IPS DF 6.9 (cell line): ENCODE measurements at regions not wholly inside any gene's neighbourhood (a gene's known extent, or its start where the extent isn't known, plus 50 kb on each side); places are given as distances from the start of the nearest gene placed in this dataset.
"Not testable (repeated sequence)": the region's sequence is repeated elsewhere in the genome, so short reads cannot be mapped to it uniquely, and the experiment has no call there.

Experiments used
- DNase-seq: peaks from one replicate; pipeline ENCODE4 v3.0.0-alpha.2; 2013; ENCODE audit warnings: low read depth, low spot score
- H3K27ac ChIP-seq: one replicate; pipeline ENCODE4 v1.5.1; 2013; ENCODE audit warnings: low read length, control low read depth
- H3K27me3 ChIP-seq: 2 replicates; pipeline ENCODE4 v1.6.1; 2013; ENCODE audit warnings: mild to moderate bottlenecking, low read length; ENCODE audit not compliant: control insufficient read depth, insufficient read depth
- H3K36me3 ChIP-seq: 2 replicates; pipeline ENCODE4 v1.6.1; 2013; ENCODE audit warnings: low read length; ENCODE audit not compliant: control insufficient read depth, insufficient read depth
- H3K4me1 ChIP-seq: 2 replicates; pipeline ENCODE4 v1.6.1; 2013; ENCODE audit warnings: low read length; ENCODE audit not compliant: control insufficient read depth, insufficient read depth
- H3K4me3 ChIP-seq: 2 replicates; pipeline ENCODE4 v1.5.1; 2013; ENCODE audit warnings: mild to moderate bottlenecking, low read length
- H3K9me3 ChIP-seq: 2 replicates; pipeline ENCODE4 v1.6.1; 2013; ENCODE audit warnings: low read length, inconsistent platforms; ENCODE audit not compliant: control insufficient read depth, insufficient read depth
- WGBS: extraction: QIAGEN DNeasy Blood & Tissue Kit; methylation state at CpG from one replicate; pipeline ENCODE4 v1.1.7; 2013; ENCODE audit warnings: mixed read lengths, missing lambda C conversion rate; ENCODE audit not compliant: insufficient read length, insufficient coverage; 5-methylcytosine and 5-hydroxymethylcytosine counted together

DNA sequence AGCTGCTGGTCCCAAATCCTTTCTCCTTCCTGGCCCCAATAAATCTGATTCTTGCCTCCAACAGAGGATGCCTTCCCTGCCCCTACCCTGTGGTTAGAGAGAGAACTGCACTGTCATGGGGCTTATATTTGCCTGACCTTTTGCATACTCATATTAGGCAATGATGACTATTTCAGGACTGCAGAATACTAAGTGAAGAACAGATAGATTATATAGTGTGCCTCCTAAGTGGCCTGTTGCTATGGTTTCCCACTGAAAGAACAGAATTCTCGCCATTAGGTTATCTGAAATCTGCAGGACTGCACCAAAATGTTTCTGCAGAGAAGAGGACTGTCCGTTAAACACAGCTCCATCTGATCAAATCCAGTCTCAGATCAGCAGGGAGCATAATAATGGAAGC, 87.3 kb upstream of the CCNG1 start:
- Histone ChIP-seq H3K4me1 (no peaks in the 10 kb centered on the region), H3K27me3 (no peaks in the 10 kb centered on the region), H3K36me3 (no peaks in the 10 kb centered on the region), H3K4me3 (no peak overlapping the region), H3K27ac (no peak overlapping the region), H3K9me3 (no peaks in the 10 kb centered on the region)
- no peak for DNase-seq
- WGBS: no CpG with 5 or more reads among the region's 2 CpGs

GRCh38 chr5:163352531-163352930, 84.9 kb upstream of the CCNG1 start:
- WGBS: no CpG with 5 or more reads among the region's 1 CpG
- H3K27ac ChIP-seq: no peak overlapping the region
- no peaks in the 10 kb centered on the region for H3K4me1 ChIP-seq
- no peaks in the 10 kb centered on the region for H3K36me3 ChIP-seq
- DNase-seq: no peak
- H3K27me3 ChIP-seq: no peaks in the 10 kb centered on the region
- H3K9me3 ChIP-seq: no peaks in the 10 kb centered on the region
- H3K4me3 ChIP-seq: no peak overlapping the region

DNA sequence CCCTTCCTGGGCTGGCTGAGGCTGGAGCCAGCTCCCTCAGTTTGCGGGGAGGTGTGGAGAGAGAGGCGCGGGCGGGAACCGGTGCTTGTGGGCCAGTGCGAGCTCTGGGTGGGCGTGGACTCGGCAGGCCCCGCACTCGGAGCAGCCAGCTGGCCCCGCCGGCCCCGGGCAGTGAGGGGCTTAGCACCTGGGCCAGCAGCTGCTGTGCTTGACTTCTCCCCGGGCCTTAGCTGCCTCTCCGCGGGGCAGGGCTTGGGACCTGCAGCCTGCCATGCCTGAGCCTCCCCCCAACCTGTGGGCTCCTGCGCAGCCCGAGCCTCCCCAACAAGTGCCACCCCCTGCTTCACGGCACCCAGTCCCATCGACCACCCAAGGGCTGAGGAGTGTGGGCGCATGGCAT, 81.6 kb upstream of the CCNG1 start:
- no CpG with 5 or more reads among the region's 21 CpGs for WGBS
- not testable (repeated sequence) for H3K27ac ChIP-seq, H3K9me3 ChIP-seq, H3K36me3 ChIP-seq, DNase-seq, H3K4me1 ChIP-seq, H3K4me3 ChIP-seq, H3K27me3 ChIP-seq

DNA sequence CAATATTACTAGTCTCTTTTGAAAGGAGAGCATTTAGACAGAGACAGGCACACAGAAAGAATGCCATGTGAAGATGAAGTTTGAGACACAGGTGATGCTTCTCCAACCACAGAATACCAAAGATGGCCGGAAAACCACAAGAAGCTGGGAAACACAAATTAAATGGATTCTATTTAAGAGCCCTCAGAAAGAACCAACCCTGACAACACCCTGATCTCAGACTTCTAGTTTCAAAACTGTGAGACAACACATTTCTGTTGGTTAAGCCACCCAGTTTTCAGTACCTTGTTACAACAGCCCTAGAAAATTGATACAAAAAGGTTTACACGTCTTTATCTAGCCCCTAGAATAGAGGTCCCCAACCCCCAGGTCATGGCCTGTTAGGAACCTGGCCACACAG, 79.8 kb upstream of the CCNG1 start:
- WGBS: no CpG with 5 or more reads among the region's 2 CpGs
- Histone ChIP-seq H3K27me3 (no peaks in the 10 kb centered on the region), H3K4me1 (no peaks in the 10 kb centered on the region), H3K4me3 (no peak overlapping the region), H3K9me3 (no peaks in the 10 kb centered on the region), H3K36me3 (no peaks in the 10 kb centered on the region), H3K27ac (no peak overlapping the region)
- no peak for DNase-seq

DNA sequence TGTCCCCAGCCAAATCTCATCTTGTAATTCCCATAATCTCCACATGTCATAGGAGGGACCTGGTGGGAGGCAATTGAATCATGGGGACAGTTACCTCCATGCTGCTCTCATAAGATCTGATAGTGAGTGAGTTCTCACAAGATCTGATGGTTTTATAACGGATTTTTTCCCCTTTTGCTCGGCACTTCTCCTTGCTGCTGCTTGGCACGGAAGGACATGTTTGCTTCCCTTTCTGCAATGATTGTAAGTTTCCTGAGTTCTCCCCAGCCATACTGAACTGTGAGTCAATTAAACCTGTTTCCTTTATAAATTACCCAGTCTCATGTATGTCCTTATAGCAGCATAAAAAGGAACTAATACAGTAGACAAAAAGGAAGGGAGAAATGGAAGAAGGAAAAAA, 76.7 kb upstream of the CCNG1 start:
- peaks cover 4% of the 10 kb centered on the region for H3K9me3 ChIP-seq
- H3K27me3 ChIP-seq: no peaks in the 10 kb centered on the region
- H3K27ac ChIP-seq: no peak overlapping the region
- no peak overlapping the region for H3K4me3 ChIP-seq
- H3K4me1 ChIP-seq: no peaks in the 10 kb centered on the region; the same call in 1 of the 2 replicates
- no CpG with 5 or more reads among the region's 3 CpGs for WGBS
- 0 out of 2 replicates have a peak, but pooled peaks cover 5% of the 10 kb centered on the region for H3K36me3 ChIP-seq
- DNase-seq: no peak

GRCh38 chr5:163361450-163361849, 75.9 kb upstream of the CCNG1 start:
- no peak for DNase-seq

GRCh38 chr5:163362840-163363371, 74.5 kb upstream of the CCNG1 start:
- no peak overlapping the region for H3K4me3 ChIP-seq
- no peaks in the 10 kb centered on the region for H3K27me3 ChIP-seq
- H3K4me1 ChIP-seq: no peaks in the 10 kb centered on the region; the same call in 1 of the 2 replicates
- H3K9me3 ChIP-seq: peaks cover 4% of the 10 kb centered on the region
- DNase-seq: no peak
- no peak overlapping the region for H3K27ac ChIP-seq
- H3K36me3 ChIP-seq: 0 out of 2 replicates have a peak, but pooled peaks cover 5% of the 10 kb centered on the region
- WGBS: no CpG with 5 or more reads among the region's 2 CpGs

More at GRCh38 chr5:163361450-163361849, 75.9 kb upstream of the CCNG1 start:
- H3K4me3 ChIP-seq: no peak overlapping the region
- 0 out of 2 replicates have a peak, but pooled peaks cover 5% of the 10 kb centered on the region for H3K36me3 ChIP-seq
- no peak overlapping the region for H3K27ac ChIP-seq
- no peaks in the 10 kb centered on the region for H3K27me3 ChIP-seq
- H3K9me3 ChIP-seq: peaks cover 4% of the 10 kb centered on the region
- H3K4me1 ChIP-seq: no peaks in the 10 kb centered on the region; the same call in 1 of the 2 replicates
- WGBS: no CpG with 5 or more reads among the region's 1 CpG

DNA sequence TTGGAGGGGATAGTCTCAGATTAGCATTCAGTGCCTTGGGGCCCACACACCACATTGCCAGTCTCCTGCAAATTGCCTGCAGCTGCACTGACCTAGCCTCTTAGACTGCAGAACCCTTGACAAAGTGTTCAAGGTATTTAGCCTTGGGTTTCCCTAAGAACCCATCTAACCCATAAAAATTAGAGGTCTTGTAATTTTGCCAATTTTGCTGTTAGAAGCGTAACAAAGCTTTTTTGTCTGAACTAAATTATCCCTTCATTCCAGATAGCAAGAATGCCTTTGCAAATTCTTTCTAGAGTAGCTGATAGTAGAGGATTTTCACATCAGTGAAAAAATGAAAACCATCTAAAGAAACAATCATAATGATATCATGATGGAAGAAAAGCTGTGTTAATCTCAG, 74.0 kb upstream of the CCNG1 start:
- Histone ChIP-seq H3K36me3 (0 out of 2 replicates have a peak, but pooled peaks cover 5% of the 10 kb centered on the region), H3K4me1 (no peaks in the 10 kb centered on the region; the same call in 1 of the 2 replicates), H3K27me3 (no peaks in the 10 kb centered on the region), H3K4me3 (no peak overlapping the region), H3K9me3 (peaks cover 4% of the 10 kb centered on the region), H3K27ac (no peak overlapping the region)
- no CpG with 5 or more reads among the region's 1 CpG for WGBS
- no peak for DNase-seq

- Histone ChIP-seq H3K4me3 (no peak overlapping the region), H3K9me3 (peaks cover 4% of the 10 kb centered on the region), H3K36me3 (0 out of 2 replicates have a peak, but pooled peaks cover 5% of the 10 kb centered on the region), H3K27ac (no peak overlapping the region), H3K4me1 (no peaks in the 10 kb centered on the region; the same call in 1 of the 2 replicates), H3K27me3 (no peaks in the 10 kb centered on the region)
- DNase-seq: no peak
Observed at GRCh38 chr5:163366757-163367156, 70.6 kb upstream of the CCNG1 start.

GRCh38 chr5:163369776-163370385, 67.5 kb upstream of the CCNG1 start:
- no peak for DNase-seq
- Histone ChIP-seq H3K27me3 (no peaks in the 10 kb centered on the region), H3K4me3 (no peak overlapping the region), H3K27ac (no peak overlapping the region), H3K36me3 (0 out of 2 replicates have a peak, but pooled peaks cover 5% of the 10 kb centered on the region), H3K4me1 (no peaks in the 10 kb centered on the region; the same call in none of the 2 replicates), H3K9me3 (peaks cover 1% of the 10 kb centered on the region)
- WGBS: no CpG with 5 or more reads among the region's 1 CpG
